GM19351 (cell line): ENCODE measurements at regions not wholly inside any gene's neighbourhood (a gene's known extent, or its start where the extent isn't known, plus 50 kb on each side); places are given as distances from the start of the nearest gene placed in this dataset.
"Not testable (repeated sequence)": the region's sequence is repeated elsewhere in the genome, so short reads cannot be mapped to it uniquely, and the experiment has no call there.

Experiments
- ATAC-seq: cut with Tn5 transposase; IDR thresholded peaks from one replicate; pipeline ENCODE4 v1.9.1; 2021; ENCODE audit warnings: mild to moderate bottlenecking, moderate library complexity; ENCODE audit not compliant: unreplicated experiment

DNA sequence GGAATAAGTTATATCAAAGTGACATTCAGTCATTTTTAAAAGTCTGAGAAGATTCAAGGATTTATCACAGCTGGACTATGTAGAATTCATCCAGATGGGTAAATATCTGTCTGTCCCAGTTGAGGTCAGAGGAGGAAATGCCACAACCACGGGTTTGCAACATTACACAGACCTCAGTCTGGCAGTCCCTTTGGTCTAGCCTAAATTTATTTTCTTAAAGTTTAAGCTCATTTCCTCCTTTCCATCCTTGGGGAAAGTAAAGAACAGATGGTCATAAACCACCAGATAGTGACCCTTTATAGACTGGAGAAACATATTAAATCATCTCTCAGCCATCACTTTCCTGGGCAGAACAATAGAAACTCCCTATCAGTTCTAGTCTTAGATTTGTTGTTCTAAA, 238.4 kb upstream of the DDI1 start:
- ATAC-seq = no peak

DNA sequence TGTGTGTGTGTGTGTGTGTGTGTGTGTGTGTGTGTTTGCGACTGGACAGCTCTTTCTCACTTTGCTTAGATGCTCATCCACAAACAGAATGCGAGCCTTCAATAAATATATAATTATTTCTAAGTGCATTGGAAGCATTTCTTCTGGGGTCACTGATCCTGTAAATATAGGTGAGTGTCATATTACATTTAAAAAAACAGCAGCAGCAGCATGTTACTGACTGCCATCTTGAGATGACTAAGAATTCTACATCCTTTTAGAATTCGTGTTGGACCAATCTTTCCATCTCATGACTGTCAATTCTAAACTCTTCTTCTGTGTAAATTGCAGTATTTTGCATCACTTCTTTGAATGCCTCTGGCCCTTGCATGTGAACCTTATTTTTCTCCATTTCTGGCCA, 238.0 kb upstream of the DDI1 start:
- no peak for ATAC-seq

DNA sequence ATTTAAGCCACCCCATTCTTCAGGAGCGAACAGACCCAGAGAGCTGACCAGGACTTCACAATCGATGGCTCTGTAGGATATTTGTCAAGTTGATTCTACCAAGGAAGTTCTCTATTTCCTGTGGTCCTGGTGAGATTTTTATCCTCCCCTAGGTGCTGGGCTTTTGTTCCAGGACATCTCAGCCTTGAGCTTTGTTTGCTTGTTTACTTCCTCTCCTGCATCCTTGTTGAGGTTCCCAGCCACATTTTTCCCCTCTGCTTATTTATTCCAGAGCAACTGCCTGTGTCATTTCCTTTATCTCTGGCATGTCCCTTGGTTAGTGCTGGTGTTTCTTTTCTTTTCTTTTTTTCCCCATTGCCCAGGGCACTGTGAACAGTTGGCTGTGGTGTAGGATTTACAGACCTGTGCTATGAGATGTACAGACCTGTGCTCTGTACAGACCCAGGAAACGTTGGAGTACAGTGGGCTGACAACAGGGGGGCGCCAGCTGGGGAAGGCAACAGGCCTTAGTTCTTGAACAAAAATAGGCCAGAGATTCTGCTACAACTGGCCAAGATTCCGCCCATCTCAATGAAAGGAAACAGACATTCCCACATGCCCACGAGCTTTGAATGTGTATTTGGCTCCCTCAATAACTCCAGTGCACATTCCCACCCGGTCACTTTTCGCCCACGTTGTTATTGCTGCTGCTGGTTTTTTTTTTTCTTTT, 235.9 kb upstream of the DDI1 start:
- ATAC-seq = no peak

DNA sequence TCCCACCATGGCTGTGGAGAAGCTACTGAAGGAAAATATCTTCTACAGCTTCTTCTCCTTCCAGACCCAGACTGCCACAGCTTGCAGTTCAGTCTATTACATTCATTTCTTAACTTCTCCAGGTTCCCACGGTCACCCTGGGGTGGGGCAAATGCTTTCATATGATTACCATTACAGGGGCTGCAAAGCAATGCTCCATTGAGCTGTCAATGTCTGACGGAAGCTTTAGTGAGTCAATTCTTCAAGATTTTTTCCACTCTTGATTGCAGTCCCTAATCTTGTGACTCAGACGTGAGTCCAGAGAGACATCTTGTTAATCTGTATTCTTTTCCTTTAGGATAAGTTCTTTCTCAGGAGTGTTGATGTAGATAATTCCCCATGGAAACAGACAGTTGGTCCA, 233.4 kb upstream of the DDI1 start:
- no peak for ATAC-seq

- no peak for ATAC-seq
Observed at GRCh38 chr11:103805688-103806009, 230.8 kb upstream of the DDI1 start.

GRCh38 chr11:103806130-103806895, 230.1 kb upstream of the DDI1 start:
- ATAC-seq = no peak

- ATAC-seq = no peak
Observed at GRCh38 chr11:103807806-103808205, 228.6 kb upstream of the DDI1 start.

- ATAC-seq = no peak
Observed at GRCh38 chr11:103808252-103808651, 228.2 kb upstream of the DDI1 start.

DNA sequence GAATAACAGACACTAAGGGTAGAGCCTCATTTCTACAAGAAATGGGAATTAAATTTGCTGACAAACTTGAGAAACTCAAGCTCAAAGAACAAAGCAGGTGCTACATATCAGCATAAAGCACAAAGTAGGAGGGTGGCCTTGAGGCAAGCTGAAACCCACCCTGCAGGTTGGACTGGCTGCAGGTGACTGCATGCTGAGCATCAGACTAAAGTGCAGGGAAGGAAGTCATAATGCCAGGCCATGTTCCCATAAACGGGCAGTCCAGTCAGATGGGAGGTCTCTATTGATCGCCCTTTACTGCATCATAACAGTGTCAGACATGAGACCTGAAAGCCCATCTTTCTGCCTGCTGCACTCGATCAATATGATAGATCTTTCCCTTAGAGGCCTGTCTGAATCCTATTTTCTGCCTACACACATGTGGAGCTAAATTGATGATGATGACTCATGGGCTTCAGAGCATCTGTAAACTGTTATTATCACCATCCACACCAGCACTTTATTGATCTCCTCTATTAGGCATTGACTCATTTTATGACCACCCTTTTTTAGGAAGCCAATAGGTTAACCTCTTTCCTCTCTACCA, 224.5 kb upstream of the DDI1 start:
- no peak for ATAC-seq

- ATAC-seq = no peak
Observed at GRCh38 chr11:103812680-103813079, 223.8 kb upstream of the DDI1 start.

- not testable (repeated sequence) for ATAC-seq
Observed at GRCh38 chr11:103820345-103820744, 216.1 kb upstream of the DDI1 start.

DNA sequence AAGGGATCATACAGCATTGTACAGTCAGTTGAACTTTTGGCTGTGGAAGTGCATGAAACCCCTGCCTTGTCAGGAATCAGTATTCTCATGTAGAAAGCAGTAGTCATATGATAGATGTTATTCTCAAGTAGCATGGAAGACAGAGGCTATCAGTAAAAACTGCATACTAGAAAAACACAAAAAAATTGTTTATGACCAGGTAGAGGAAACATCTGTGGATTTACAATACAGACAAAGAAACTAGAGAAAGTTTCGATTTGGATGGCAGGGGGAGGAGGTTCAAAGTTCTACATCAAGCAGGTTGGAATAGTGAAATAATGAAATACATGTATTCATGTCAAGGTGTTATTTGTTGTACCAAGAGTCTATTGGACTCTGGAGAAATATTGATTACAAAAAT, 212.3 kb upstream of the DDI1 start:
- no peak for ATAC-seq

DNA sequence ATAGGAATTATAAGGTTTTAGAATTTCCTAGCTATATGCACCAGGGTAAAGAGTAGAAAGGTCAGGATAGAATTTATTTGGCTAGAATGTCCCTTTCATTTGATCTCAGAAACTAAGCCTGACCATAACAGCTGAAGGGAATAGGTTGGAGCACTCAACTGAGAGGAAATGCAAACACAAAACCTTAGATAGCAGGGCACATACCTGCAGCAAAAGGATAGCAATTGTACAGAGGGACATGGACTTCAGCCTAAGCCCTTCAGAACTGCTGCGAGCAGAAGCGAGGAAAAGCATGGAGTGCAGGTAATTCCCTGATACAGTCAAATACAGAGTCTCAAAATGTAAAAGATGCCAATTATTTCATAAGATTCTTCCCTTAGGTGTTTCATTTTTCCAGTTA, 211.0 kb upstream of the DDI1 start:
- no peak for ATAC-seq

GRCh38 chr11:103826856-103827255, 209.6 kb upstream of the DDI1 start:
- ATAC-seq = no peak

- ATAC-seq = no peak
Observed at GRCh38 chr11:103829596-103829995, 206.8 kb upstream of the DDI1 start.

- no peak for ATAC-seq
Observed at GRCh38 chr11:103830205-103830604, 206.2 kb upstream of the DDI1 start.

- no peak for ATAC-seq
Observed at GRCh38 chr11:103832762-103833161, 203.7 kb upstream of the DDI1 start.

GRCh38 chr11:103842191-103842590, 194.2 kb upstream of the DDI1 start:
- ATAC-seq = no peak

- ATAC-seq = no peak
Observed at GRCh38 chr11:103842795-103843194, 193.6 kb upstream of the DDI1 start.

DNA sequence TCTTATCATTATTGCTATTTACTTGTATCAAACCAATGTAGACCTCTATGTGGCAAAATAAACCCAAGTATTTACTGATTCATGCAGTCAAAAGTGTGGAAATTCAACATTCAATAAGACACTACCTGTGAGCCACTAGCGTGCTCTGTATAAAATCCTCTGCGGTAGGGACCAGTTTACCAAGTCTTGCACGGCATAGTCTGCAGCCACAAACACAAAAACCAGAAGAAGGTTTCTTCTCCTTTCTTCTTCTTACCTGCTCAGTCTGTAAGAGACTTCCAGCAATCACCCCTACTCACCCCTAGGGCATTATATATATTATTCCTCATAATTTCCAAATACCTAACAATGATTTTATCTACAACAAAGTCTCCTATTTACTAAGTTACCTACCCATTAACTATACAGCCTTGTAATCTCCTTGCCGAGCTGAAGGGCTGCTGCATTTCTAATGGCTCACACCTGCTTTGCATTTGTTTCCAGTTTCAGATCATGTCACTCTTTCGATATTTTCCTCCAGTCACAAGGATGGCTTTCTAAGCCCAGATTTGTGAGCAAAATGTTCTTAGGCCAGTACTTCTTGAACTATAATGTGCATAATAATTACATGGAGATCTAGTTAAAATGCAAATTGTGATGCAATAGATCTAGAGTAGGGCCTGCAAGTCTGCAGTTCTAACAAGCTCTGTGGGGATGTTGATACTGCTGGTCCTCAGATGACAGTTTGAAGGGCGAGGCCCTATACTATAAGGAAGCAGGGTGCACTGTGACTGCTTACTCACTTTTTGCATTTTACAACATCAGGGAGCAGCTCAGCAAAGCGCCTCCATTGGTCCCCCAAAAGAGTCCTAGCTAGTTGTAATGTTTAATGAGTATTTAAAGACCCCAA, 191.9 kb upstream of the DDI1 start:
- peak; percentile 96 for ATAC-seq

GRCh38 chr11:103845331-103845730, 191.1 kb upstream of the DDI1 start:
- no peak for ATAC-seq
